ENCODE measurements at regions not wholly inside any gene's neighbourhood (a gene's known extent, or its start where the extent isn't known, plus 50 kb on each side); places are given as distances from the start of the nearest gene placed in this dataset.

DNA sequence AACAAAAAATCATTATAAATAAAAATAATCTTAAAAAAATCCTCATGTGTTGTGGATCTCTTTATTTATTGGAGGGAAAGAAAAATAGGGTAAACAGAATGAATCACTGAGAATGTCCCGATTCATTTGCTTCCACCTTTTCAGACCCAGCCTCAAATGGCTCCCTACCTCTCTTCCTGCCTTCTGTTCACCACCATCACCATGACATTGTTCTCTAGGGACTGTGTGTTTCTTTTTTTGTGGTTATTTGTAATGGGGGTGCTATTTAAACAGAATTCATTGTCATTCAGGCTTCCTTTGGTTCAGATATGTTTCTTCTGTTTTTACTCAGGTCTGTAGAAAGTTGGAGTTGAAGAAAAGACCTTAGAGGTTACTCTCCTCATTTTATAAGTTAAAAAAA lies 198.2 kb downstream of the KIF4B start:
- DNase-seq = no peak

DNA sequence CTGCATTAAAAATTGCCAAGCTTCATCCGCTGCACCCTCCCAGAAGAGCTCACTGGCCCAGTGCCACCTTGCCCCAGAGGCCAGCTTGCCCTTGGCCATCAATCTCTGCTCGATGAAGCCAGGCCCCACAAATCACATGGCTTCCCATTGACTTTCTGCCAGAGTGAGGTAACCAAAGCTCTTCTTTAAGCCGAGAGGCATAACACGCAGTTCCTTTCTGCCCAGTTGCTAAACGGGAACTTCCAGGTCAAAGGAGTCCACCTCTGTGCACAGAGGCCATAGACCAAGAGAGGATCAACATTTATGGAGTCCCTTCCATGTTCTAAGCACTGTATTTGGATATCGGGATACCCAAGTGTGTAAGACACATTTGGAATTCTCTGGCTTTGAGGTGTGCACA lies 208.8 kb downstream of the KIF4B start:
- DNase-seq = no peak

DNA sequence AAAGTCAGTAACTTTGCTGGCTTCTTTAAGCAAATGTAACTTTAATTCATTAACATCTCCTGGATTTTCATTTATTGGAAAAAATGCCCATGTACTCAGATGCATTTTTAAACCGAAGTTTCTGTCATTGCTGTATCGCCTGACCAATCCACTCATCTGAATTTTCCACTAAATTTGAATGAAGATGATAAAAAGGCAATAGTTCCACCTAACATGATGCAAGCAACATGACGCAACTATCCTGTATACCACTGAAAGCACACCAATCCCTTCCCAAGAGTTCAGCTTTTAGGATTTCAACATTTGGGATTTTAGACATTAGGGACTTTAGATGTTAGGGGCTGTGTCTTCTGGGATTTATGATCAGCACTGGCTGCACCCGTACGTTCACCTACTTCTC lies 215.6 kb downstream of the KIF4B start:
- no peak for DNase-seq

DNA sequence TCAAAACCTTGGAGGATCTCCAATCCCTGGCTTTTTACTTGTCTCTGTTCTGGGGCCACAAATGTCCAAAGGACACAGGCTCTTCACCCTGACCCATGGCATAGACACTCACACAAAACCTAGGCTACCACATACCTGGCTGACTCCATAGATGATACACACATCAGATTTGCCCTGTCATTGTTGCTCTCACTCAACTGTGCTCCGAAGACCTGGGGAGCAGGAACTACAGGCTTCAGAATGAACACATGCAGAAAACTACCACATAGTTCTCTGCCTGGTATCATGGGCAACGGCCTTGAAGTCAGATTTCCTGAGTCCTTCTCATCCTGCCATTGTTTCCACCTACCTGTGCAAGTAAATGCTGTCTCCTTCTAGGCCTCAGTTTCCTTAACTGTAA lies 226.2 kb downstream of the KIF4B start:
- DNase-seq = no peak

DNA sequence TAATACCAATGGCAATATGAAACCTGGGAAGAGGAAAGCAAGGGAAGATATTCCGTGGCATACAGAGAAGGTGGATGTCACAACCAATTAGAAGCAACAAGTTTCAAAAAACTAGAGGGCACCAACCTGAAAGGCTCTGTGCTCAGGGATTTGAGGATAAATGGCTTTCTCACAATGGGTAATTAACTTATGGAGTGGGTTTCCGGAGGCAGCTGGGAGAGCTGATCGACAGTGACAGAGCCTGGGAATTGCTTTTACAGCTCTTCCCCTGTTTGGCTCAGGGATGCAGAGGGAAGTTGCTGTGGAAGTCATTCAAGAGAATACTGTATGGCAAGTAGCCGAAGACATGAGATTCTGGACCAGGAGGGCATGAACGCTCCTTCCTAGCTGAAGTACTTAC lies 237.0 kb downstream of the KIF4B start:
- no peak for DNase-seq

DNA sequence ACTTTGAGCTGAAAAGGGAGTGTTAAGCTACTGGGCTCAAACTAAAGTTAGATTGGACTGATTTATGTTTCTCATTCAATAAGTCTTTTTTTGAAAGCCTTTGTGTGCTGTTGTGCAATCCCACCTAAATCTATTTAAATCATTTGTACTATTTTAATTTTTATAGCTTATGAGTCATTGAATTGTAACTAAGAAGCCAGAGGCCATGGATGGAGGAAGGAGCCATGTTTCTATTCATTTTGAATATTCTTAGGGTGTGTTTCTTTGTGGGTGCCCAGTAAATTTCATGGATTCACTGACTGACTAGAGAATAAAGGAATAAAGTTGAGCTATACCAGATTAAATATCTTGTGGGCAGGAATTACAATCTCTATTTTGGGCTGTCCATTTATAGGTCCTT lies 238.5 kb downstream of the KIF4B start:
- DNase-seq = no peak

DNA sequence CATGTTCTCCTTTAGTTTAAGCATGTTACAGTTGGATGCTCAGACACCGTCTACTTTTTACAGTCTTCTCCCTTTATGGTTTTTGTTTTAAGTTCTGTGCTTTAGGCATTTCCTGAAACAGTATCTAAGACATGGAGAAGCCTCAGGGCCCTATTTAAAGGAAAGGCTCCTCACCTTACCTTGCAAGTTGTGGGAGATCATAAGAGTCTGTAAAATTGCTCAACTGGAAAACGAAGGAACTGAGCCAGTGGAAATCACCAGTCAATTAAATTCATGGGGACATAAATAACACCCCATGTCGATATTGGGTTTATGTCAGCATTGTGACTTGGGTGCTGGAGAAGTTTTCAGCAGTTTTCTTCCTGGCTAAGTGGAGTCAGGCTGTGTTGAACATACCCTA lies 239.2 kb downstream of the KIF4B start:
- DNase-seq = no peak

DNA sequence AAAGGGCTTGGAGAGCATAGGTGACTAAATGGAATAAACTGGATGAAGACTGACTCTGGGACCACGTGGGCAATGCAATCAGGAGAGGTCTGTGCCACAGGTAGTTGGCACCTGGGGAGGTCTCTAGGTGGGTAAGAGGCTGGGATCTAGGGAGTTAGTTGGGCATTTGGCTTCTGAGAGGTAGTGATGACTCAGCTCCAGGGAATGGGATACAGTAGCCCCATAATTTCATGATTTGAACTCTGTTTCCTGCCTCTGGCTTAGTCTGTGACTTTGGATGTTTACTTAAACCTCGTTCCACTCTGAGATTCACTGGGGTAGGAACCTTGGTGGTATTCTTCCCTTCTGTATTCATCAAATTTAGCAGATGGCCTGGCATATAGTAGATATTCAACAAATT lies 240.8 kb downstream of the KIF4B start:
- no peak for DNase-seq

DNA sequence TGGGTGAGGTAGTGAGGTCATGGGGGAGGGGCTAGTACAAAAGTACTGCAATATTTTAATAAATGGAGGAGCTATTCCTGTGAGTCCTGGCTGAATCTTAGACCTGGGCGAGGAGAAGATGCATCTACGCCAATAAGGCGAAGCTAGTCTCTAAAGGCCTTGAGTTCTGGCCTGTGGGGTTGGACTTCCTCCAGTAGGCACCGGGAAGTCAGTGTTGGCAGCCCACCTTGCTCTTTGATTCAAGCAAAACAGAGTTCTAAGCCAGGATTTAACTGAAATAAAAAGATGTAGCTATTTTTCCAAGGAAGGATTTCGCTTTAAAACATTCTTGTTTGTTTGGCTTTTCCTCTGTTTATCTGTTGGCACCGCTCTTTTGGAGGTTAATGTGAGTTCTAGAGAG lies 244.6 kb downstream of the KIF4B start:
- no peak for DNase-seq

DNA sequence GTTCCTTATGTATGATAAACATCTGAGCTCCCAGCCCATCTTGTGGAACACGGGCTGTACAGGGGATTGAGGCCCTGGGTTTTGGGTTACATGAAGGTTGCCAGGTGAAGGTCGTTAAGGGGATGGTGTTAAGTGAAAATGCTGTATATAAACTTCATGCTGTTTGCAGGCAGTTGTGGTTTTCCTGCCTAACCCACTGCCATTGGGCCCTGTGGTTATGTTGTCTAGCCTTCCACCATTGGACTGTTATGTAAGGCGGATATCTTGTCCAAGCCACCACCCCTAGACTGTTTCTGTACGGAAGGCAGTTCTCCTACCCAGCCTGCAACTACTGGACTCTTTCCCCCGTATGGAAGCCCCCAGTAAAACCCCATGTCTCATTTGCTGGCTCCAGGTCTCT lies 246.1 kb downstream of the KIF4B start:
- DNase-seq = no peak

DNA sequence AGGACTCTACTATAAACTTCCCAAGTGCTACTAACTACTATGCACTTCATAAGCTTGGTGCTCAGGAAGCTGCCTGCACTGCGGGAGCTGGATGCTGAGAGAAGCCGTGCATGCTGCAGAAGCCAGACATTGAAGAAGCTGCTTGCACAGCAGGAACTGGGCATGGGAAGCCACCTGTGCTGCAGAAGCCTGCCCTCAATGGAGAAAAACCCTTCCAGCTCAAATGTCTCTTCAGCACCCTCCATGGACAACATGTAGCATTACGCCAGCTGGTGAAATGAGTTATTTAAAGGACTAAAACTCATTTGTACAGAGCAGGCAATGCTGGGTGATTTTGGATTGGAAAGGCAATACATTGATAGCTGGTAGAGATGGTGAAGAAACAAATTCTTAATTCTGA lies 247.2 kb downstream of the KIF4B start:
- no peak for DNase-seq

DNA sequence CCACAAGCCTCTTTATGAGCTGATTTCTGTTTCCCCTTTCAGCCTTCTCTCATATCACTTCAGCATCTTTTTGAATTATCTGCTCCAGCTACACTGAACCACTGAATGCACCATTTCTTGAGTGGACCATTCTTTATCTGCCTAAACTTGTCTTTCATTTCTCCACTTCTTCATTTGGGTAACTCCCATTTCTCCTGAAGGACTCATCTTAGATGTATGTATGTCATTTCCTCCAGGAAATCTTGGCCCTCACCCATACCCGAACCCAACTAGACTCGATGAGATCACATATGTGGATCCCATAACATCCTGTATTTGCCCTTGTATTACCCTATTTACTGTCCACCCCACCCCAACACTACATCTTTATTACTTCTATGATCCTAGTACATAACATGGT lies 249.8 kb downstream of the KIF4B start:
- no peak for DNase-seq

DNA sequence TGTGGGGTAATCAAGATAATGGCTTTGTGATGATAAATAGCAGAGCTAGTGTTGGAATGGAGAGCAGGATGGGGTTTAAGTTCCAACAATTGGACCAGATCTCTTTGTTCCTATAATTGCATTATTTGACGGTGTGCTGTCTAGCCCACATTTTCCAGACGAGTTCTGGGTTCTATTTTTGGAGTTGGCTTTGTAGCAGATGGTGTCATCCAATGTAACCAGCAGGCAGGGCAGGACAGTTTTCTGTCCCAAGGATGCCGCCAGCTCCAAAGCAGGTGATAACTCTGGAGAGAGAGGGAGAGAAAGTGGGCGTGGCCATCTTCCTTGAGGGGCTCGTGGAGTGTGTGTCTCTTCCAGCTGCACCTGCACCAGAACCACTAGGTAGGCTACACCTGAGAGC lies 251.3 kb downstream of the KIF4B start:
- DNase-seq = no peak

DNA sequence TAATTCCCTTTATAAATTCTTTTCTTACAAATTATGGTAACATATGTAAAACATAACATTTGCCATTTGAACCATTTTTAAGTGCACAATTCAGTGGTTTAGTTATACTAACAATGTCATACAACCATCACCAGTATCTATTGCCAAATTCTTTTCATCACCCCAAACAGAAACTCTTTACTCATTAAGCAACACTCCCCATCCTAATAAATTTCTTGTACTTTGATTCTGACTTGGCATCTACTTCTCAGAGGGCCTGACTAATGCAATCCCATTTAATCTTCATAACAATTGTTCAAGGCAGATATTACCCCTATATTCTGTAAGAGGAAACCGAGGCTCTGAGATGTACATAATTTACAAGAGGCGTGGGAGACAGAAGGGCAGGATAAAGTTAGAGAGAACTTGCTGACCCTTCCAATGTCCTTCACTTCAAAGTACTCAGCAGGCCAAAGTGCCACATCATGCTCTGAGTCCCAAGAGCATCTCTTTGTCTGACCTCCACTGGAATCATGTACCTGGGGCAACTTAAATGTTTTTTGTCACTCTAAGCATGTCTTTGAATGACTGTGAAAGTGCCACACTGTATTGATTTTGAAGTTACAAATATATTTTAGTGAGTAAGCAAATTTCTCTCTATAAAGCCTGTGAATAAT lies 255.3 kb downstream of the KIF4B start:
- no peak for DNase-seq

DNA sequence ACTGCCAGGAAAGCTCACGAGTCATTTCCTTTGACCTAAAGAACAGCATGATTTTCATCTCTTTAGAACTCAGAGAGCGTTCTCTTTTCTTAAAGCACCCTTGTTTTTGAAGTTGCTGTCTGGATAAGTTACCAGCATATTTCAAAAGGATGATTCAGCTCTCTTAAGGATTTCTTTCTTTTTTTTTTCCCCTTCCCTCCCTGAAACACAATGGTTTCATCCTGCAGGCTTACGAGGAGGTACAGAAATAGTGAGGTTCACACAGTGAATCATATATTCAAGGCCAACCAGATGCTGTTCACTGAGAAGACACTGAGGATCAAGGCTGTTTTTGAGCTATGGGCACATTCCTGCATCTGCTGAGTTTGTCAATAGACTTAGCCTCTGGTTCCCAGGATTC lies 257.2 kb downstream of the KIF4B start:
- no peak for DNase-seq

DNA sequence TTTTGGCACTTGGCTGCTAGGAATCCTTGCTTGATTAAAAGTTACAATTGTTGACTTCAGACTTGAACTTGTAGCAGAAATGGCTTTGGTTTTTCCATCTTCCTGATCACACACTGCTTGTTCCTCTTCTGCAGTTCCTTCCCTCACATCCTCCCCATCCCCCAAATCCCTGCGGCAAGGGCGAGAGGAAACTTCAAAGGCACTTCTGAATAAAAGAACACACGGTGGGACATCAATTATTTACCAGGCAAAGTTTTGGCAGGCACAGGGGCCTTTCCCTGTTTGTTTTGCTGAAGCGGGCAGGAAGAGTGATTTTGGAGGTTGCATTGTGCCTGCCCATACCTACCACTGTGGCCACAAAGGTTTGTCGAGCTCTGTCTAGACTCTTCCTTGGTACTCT lies 260.9 kb downstream of the KIF4B start:
- no peak for DNase-seq

DNA sequence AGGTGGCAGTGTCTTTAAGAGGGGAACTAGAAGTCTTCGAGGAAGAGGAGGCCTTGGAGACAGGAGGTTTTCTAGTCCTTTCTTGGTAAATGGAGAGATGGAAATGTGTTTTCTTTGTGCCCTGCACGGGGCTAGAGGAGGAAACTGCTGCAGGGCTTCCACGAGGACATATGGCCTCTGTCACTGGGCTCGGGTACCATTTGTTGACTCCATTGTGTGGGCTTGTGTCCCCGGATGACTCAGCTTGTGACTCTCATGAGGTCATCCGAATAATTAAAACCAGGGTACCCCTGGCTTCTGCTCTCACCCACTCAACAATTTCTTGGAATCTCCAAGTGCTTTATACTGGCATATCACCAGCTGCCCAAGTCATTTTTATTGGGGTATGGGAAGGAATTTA lies 261.7 kb downstream of the KIF4B start:
- no peak for DNase-seq

DNA sequence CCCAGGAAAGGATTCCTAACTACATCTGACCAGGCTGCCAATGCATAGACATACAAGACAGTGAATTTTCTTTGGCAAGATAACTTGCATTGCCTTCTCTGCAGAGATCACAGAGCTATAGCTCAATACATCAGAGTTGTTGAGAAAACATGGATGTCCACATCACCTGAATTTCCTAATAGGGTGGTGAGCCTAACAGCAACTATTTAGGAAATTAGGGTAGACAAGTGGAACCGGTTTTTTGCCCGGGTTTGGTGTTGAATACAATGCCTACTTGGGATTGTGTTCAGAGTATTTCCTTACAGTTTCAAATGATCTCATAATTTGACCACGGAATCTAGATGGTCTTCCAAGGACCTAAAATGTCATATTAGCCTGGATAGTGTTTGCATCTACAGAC lies 262.7 kb downstream of the KIF4B start:
- DNase-seq = no peak

DNA sequence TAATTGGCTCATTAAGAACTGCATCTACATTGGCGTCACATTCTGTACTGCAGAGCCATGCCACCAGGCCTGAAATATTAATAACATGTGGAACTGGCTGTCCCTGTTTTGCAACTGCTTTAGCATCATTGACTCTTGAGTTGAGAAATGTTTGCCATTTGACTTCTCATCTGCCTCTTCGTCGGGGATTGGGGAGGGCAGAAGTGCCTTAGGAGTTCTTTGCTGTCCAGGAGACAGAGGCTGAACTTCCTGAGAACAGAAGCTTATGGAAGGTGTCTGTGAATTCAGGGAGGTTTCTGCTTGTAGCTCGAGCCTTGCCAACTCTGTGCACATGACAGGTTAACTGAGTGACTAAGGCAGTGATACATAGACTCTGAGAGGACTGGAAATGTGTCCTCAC lies 265.0 kb downstream of the KIF4B start:
- DNase-seq = no peak

DNA sequence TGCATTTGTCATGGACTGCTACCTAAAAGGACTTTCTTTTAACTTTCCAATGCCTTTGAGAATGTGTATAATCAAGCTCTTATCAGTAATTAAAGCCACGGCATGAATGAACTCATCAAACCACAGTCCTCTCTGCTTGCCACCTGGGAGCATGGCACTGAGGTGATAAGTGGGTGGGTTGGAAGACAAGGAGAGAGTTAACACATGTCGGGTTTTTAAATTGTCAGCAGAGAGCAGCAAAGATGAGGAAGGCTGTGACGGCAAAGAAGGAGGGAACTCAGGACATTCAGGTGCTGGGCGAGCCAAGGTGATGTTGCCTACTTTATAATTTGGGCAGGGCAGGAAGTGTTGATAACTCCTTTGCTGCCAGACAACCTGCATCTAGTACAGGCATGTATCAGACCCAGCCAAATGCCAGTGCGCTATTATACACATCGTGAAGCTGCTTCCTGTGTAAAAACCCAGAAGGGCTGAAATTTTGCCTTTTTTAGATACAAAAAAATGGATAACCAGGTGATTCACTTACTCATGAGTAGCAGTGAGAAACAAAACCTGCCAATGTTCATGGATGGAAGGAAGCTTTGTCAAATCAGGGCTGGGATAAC lies 269.1 kb downstream of the KIF4B start:
- no peak for DNase-seq

DNA sequence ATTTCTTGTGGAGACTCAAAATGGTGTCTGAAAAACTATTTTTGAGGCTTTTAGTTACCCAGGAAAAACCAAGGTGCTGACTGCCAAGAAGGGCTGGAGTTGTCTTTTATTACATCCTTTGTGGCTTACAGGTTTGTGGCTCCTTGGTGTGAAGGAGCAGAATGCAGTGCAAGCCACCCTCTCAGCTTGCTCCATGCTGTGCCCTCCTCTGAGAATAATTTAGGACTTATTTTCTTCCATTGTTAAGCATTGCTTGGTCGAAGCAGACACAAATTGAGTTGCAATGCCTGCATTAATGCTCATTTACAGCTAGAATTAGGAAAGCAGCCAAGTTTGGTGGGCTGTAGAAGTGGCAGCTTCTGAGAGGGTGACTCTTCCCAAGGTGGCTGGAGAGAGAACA lies 272.2 kb downstream of the KIF4B start:
- no peak for DNase-seq

DNA sequence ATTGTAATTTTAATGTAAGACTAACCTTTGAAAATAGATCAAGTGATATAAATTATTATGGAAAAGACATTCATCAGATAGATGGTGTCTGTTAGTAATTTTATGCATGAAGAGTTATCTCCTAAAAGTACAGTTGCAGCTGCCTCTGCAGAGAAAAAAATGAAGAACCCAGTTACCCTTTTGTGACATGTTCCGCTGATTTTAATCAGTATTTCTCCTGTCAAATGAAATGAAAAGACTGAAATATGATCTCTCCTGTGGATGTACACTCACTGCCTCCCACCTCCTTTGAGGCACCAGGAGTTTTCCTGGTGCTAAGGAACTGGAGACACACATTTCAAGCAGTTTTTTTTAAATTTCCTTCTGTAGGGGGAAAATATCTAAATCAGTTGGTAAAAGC lies 277.4 kb downstream of the KIF4B start:
- no peak for DNase-seq

DNA sequence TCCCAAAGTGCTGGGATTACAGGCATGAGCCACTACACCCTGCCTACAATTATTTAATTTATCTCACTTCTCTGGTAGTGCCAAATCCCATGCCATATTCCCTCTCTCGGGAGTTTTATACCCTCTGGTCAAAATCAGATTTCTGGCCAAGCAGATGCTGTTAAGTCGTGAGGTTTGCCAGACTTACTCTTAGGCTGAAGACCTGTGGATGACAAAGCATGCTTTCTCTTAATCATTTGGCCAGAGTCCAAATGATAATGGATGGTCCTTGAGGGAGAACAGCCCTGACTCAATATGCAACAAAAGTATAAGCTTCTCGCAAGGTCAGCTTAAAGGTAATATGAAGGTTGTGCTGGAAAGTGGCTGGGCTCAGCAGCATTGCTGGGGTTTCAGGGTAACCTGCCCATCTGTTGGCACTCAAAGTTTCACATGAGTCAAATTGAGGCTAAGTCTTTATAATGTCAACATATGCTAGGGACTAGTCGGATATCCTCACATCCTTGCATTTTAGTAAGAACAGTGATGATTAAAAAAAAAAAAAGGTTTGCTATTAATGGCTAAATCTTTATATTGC lies 280.1 kb downstream of the KIF4B start:
- DNase-seq = no peak

DNA sequence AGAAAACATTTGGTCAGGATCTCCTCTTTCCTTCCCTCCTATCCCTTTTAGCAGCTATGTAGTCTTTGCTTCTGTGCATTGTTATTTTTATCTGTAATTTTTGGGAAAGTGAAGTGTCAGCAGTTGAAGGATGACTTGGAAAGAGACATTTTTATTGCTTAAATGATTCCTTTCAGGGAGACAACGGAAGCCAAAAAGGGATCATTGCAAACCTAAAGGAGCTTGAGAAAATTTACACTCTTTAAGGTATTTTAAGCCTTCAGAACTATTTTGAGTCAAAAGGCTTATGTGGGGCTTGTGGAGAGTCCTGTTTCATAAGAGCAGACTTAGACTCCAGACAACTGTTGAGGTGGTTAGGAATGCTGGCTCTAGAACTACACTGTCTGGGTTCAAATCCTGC lies 281.6 kb downstream of the KIF4B start:
- DNase-seq = no peak

DNA sequence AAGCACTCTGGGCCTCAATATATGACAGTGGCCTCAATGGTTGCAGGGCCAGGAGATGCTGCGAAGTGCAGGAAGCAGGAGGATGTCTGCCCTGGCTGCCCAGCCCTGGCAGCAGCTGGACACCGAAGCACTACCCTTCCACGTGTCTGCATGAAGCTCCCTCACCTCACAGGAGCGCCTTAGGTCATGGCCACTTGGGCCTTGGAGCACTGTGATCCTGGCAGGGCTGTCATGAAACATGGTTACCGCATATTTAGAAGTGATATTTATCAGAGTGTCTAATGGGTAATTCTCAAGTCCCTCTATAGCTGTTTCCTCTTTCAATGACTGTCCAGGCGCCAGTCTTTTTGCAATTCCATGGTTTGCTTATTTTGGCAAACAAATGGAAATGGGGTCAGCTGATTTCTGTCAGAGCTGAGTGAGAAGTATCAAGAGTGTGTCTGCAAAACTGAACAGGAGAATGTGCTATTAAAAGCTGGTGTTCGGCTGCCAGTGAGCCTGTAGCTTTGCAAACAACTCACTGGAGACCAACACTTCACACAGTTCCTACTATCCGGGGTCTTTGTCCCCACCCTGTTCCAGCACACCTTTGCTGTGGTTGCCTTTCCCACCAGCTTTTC lies 285.9 kb downstream of the KIF4B start:
- DNase-seq = no peak
